Fibroblast of lung (primary cell): ENCODE measurements at regions not wholly inside any gene's neighbourhood (a gene's known extent, or its start where the extent isn't known, plus 50 kb on each side); places are given as distances from the start of the nearest gene placed in this dataset.

Experiments
- DNase-seq, 2 donors: peaks; one replicate each; pipeline versions ENCODE4 v3.0.0 to v3.0.0-alpha.2; 2010; ENCODE audit warnings: low read depth in 2 of 2
- H2AFZ ChIP-seq: 2 replicates; pipeline ENCODE4 v1.5.1; 2012; ENCODE audit warnings: low read length, control low read depth, inconsistent platforms
- H3K27ac ChIP-seq: 2 replicates; pipeline ENCODE4 v1.5.1; 2011; ENCODE audit warnings: low read length, control low read depth; ENCODE audit not compliant: insufficient read depth
- H3K27me3 ChIP-seq: 2 replicates; pipeline ENCODE4 v1.5.1; 2011; ENCODE audit warnings: mild to moderate bottlenecking, low read length; ENCODE audit not compliant: control insufficient read depth, insufficient read depth
- H3K36me3 ChIP-seq: 2 replicates; pipeline ENCODE4 v1.5.1; 2011; ENCODE audit warnings: low read length; ENCODE audit not compliant: control insufficient read depth, insufficient read depth
- H3K4me1 ChIP-seq: 2 replicates; pipeline ENCODE4 v1.5.1; 2011; ENCODE audit warnings: low read length; ENCODE audit not compliant: control insufficient read depth, insufficient read depth; ENCODE audit errors: extremely low read depth
- H3K4me2 ChIP-seq: 2 replicates; pipeline ENCODE4 v1.5.1; 2011; ENCODE audit warnings: low read length, control low read depth; ENCODE audit not compliant: insufficient read depth; ENCODE audit errors: extremely low read depth
- H3K4me3 ChIP-seq, 4 experiments: fragments of 200-600 bp in 1 of 4; sonication (generic) in 1 of 4; replicated peaks in 1 of 4; 2 replicates each; pipeline ENCODE4 v1.5.1; 2011 to 2016; ENCODE audit warnings: low read length in 4 of 4, low read depth in 3 of 4, mild to moderate bottlenecking in 3 of 4, control low read depth in 2 of 4, inconsistent platforms in 1 of 4, mixed read lengths in 1 of 4; ENCODE audit not compliant: insufficient read depth in 1 of 4; ENCODE audit errors: control extremely low read depth in 1 of 4
- H3K79me2 ChIP-seq: 2 replicates; pipeline ENCODE4 v1.5.1; 2012; ENCODE audit warnings: mild to moderate bottlenecking, low read length, inconsistent platforms; ENCODE audit not compliant: control insufficient read depth, insufficient read depth
- H3K9ac ChIP-seq: 2 replicates; pipeline ENCODE4 v1.5.1; 2011; ENCODE audit warnings: mild to moderate bottlenecking, low read length, control low read depth; ENCODE audit not compliant: insufficient read depth
- H3K9me3 ChIP-seq: 2 replicates; pipeline ENCODE4 v1.5.1; 2012; ENCODE audit warnings: low read depth, low read length; ENCODE audit not compliant: control insufficient read depth, insufficient read depth
- H4K20me1 ChIP-seq: 2 replicates; pipeline ENCODE4 v1.5.1; 2011; ENCODE audit warnings: low read length; ENCODE audit not compliant: control insufficient read depth, insufficient read depth; ENCODE audit errors: extremely low read depth
- EZH2 ChIP-seq: IDR thresholded peaks from 2 replicates; pipeline ENCODE4 v1.5.1; 2012; ENCODE audit warnings: low read length, control low read depth, mild to moderate bottlenecking; ENCODE audit errors: missing control alignments
- TF ChIP-seq, protein P1 (sequence below), 2 donors: IDR thresholded peaks in 1 of 2; conservative IDR thresholded peaks in 1 of 2; 1 replicate in 1 of 2; 2 replicates in 1 of 2; pipeline ENCODE4 v1.5.1; 2011 to 2012; ENCODE audit warnings: low read length in 2 of 2, control low read depth in 1 of 2, inconsistent platforms in 1 of 2, low read depth in 1 of 2, mild to moderate bottlenecking in 1 of 2

DNA sequence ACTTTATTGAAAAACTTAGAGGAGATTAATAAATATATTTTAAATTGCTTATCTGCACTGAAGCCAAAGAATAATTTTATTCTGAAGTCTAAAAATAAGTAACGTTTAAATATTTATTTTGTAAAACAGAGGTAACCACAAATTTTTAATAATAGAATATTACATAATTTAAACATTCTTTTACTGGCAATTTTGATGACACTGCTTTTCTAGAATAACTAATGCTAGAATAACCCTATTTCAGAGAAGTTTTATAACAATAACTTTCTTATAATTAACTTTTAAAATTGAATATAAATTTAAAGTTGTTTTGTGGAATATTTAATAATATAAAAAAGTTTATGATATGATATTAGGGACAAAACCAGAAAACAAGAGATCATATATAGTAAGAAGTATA is 409.6 kb upstream of the KCNMB2 start:
- Histone ChIP-seq H3K4me3 (no peak overlapping the region), H3K9me3 (no peaks in the 10 kb centered on the region), H3K9ac (no peak overlapping the region), H3K79me2 (no peaks in the 10 kb centered on the region), H3K4me2 (no peak overlapping the region), H4K20me1 (no peaks in the 10 kb centered on the region), H2AFZ (no peak overlapping the region), H3K36me3 (no peaks in the 10 kb centered on the region), H3K4me1 (no peaks in the 10 kb centered on the region), H3K27ac (no peak overlapping the region), H3K27me3 (no peaks in the 10 kb centered on the region)
- TF ChIP-seq, protein P1, sequence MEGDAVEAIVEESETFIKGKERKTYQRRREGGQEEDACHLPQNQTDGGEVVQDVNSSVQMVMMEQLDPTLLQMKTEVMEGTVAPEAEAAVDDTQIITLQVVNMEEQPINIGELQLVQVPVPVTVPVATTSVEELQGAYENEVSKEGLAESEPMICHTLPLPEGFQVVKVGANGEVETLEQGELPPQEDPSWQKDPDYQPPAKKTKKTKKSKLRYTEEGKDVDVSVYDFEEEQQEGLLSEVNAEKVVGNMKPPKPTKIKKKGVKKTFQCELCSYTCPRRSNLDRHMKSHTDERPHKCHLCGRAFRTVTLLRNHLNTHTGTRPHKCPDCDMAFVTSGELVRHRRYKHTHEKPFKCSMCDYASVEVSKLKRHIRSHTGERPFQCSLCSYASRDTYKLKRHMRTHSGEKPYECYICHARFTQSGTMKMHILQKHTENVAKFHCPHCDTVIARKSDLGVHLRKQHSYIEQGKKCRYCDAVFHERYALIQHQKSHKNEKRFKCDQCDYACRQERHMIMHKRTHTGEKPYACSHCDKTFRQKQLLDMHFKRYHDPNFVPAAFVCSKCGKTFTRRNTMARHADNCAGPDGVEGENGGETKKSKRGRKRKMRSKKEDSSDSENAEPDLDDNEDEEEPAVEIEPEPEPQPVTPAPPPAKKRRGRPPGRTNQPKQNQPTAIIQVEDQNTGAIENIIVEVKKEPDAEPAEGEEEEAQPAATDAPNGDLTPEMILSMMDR (conservative IDR thresholded peaks at IDR 0.05 in 1 of 2, IDR thresholded peaks at IDR 0.05 in 1 of 2; ENCODE audit: low read depth in 1 of 2, low read length in 2 of 2): no peak
- no peak for TF ChIP-seq EZH2
- no peak for DNase-seq

DNA sequence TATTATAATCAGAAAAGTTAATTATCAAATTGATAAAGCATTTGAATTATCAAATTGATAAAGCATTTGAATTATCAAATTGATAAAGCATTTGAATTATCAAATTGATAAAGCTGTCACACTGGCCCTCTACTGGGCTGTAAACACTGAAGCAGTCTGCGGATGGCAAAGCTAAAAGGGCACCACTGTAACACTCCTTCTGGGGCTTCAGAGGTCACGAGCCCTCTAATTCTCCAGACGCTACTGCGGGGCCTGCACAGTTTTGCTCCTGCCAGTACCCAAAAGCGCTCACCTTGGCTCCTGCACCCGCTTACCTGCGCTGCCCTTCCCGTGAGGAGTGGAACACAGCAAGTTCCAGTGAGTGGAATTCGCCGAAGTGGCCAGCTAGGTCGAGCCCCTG is 409.0 kb upstream of the KCNMB2 start:
- Histone ChIP-seq H3K79me2 (no peaks in the 10 kb centered on the region), H3K9ac (no peak overlapping the region), H3K4me2 (no peak overlapping the region), H3K27ac (no peak overlapping the region), H3K4me3 (no peak overlapping the region), H3K27me3 (no peaks in the 10 kb centered on the region), H4K20me1 (no peaks in the 10 kb centered on the region), H3K4me1 (no peaks in the 10 kb centered on the region), H3K9me3 (no peaks in the 10 kb centered on the region), H2AFZ (no peak overlapping the region), H3K36me3 (no peaks in the 10 kb centered on the region)
- DNase-seq: no peak
- no peak for TF ChIP-seq EZH2
- TF ChIP-seq, protein P1 (conservative IDR thresholded peaks at IDR 0.05 in 1 of 2, IDR thresholded peaks at IDR 0.05 in 1 of 2; ENCODE audit: low read depth in 1 of 2, low read length in 2 of 2): no peak

DNA sequence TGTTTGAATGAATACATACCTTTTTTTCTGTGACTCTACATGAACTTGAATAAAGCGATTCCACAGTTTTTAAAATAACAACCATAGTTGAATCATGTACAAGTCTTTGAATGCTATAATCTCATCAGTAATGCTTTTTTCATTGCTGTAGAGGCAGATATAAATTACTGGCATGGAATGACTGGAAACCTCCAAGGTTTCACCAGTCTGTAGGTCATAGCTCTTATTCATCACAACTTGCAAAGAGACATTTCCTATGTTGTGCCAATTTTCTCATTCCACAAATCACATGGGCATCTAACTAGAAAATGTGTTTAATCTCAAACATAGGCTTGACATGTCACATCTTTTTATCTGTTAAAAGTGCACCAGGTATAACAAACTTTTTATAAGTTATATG is 407.1 kb upstream of the KCNMB2 start:
- TF ChIP-seq EZH2: no peak
- TF ChIP-seq, protein P1 (conservative IDR thresholded peaks at IDR 0.05 in 1 of 2, IDR thresholded peaks at IDR 0.05 in 1 of 2; ENCODE audit: low read depth in 1 of 2, low read length in 2 of 2): no peak
- no peaks in the 10 kb centered on the region for H3K79me2 ChIP-seq
- no peaks in the 10 kb centered on the region for H3K36me3 ChIP-seq
- H3K4me3 ChIP-seq: no peak overlapping the region
- DNase-seq: peak in 1 of 2 donors; percentile 68
- no peak overlapping the region for H3K27ac ChIP-seq
- no peak overlapping the region for H3K4me2 ChIP-seq
- no peaks in the 10 kb centered on the region for H4K20me1 ChIP-seq
- no peak overlapping the region for H2AFZ ChIP-seq
- no peaks in the 10 kb centered on the region for H3K9me3 ChIP-seq
- no peaks in the 10 kb centered on the region for H3K27me3 ChIP-seq
- H3K4me1 ChIP-seq: no peaks in the 10 kb centered on the region
- H3K9ac ChIP-seq: no peak overlapping the region
